ENCODE measurements at regions not wholly inside any gene's neighbourhood (a gene's known extent, or its start where the extent isn't known, plus 50 kb on each side); places are given as distances from the start of the nearest gene placed in this dataset.
"Not testable (repeated sequence)": the region's sequence is repeated elsewhere in the genome, so short reads cannot be mapped to it uniquely, and the experiment has no call there.

DNA sequence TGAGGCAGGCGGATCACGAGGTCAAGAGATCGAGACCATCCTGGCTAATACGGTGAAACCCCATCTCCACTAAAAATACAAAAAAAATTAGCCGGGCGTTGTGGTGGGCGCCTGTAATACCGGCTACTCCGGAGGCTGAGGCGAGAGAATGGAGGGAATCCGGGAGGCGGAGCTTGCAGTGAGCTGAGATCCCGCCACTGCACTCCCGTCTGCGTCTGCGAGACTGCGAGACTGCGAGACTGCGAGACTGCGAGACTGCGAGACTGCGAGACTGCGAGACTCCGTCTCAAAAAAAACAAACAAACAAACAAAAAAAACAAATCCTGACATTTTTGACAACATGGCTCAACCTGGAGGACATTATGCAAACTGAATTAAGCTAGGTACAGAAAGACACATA, 1606.2 kb downstream of the STIM2 start:
- SMC1A ChIA-PET (ENCODE audit: uncharacterized antibody, unreplicated experiment): interaction anchor here (0.6 kb wide), 1 partner anchor 615 kb away, joined by 3 read pairs; no protein-coding TSS in a partner anchor
- H3K79me2 ChIP-seq (ENCODE audit: control insufficient read depth, insufficient read depth, low read length); H3K27me3 ChIP-seq (replicated peaks in 1 of 2; ENCODE audit: control insufficient read depth in 2 of 2, insufficient read depth in 2 of 2, low read length in 1 of 2); FAIRE-seq; H3K9me3 ChIP-seq (replicated peaks; ENCODE audit: control insufficient read depth, insufficient read depth, low read length); DNase-seq (ENCODE audit: low read depth, low spot score); intact Hi-C loops (cut with micrococcal nuclease; ENCODE audit: unreplicated experiment); in situ Hi-C loops (cut with MboI); H3K4me3 ChIP-seq; H3K36me3 ChIP-seq (ENCODE audit: control insufficient read depth in 2 of 2, insufficient read depth in 2 of 2, low read length in 1 of 2); H3K4me2 ChIP-seq (ENCODE audit: control insufficient read depth, insufficient read depth); BruUV-seq (replicated peaks); H3K4me1 ChIP-seq (ENCODE audit: control insufficient read depth, insufficient read depth, low read length); RAD21 ChIA-PET (ENCODE audit: unreplicated experiment); CTCF ChIA-PET; H4K20me1 ChIP-seq (ENCODE audit: control insufficient read depth, insufficient read depth); H3K27ac ChIP-seq (ENCODE audit: control insufficient read depth, insufficient read depth); POLR2A ChIA-PET; H2AFZ ChIP-seq (ENCODE audit: control insufficient read depth, low read depth, low read length); ATAC-seq; H3K9ac ChIP-seq (ENCODE audit: control insufficient read depth, insufficient read depth, low read length): not testable (repeated sequence)
- 78% methylated on average over 22 of the region's 24 CpGs for WGBS (ENCODE audit: insufficient coverage, insufficient replicate concordance, low lambda C conversion rate, missing lambda C conversion rate)

DNA sequence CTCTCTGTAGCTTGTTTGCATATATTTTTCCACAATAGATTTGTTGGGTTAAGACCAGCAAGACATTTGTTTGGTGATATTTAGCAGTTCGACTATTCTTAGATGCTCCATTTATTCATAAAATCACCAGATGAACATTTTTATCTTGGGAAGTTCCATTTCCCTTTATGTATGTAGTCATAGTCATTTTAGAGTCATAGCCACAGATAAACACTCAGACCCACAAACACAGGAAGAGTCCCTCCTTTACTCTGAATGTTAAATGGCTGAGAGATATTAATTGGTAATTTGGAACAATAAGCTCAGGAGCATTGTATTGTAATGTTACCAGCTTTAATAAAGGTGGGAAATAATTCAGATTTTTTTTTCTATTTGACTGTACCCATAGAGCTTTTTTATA, 1608.7 kb downstream of the STIM2 start:
- Histone ChIP-seq H3K9ac (ENCODE audit: control insufficient read depth, insufficient read depth, low read length) (no peak overlapping the region), H3K4me3 (no peak overlapping the region), H3K4me2 (ENCODE audit: control insufficient read depth, insufficient read depth) (no peak overlapping the region), H4K20me1 (ENCODE audit: control insufficient read depth, insufficient read depth) (no peaks in the 10 kb centered on the region), H3K79me2 (ENCODE audit: control insufficient read depth, insufficient read depth, low read length) (no peaks in the 10 kb centered on the region), H3K9me3 (replicated peaks; ENCODE audit: control insufficient read depth, insufficient read depth, low read length) (no peaks in the 10 kb centered on the region), H3K27ac (ENCODE audit: control insufficient read depth, insufficient read depth) (no peak overlapping the region), H3K36me3 (ENCODE audit: control insufficient read depth in 2 of 2, insufficient read depth in 2 of 2, low read length in 1 of 2) (no peaks in the 10 kb centered on the region), H2AFZ (ENCODE audit: control insufficient read depth, low read depth, low read length) (no peak overlapping the region), H3K4me1 (ENCODE audit: control insufficient read depth, insufficient read depth, low read length) (no peaks in the 10 kb centered on the region), H3K27me3 (replicated peaks in 1 of 2; ENCODE audit: control insufficient read depth in 2 of 2, insufficient read depth in 2 of 2, low read length in 1 of 2) (no peaks in the 10 kb centered on the region)
- in situ Hi-C loops (cut with MboI): no loop called here
- CTCF ChIA-PET: interaction anchor here (1.4 to 1.9 kb wide), 3 partner anchors 10 to 244 kb away, joined by 3 to 5 read pairs (median 4); no protein-coding TSS in a partner anchor
- RAD21 ChIA-PET (ENCODE audit: unreplicated experiment): no interaction called here
- intact Hi-C loops (cut with micrococcal nuclease; ENCODE audit: unreplicated experiment): no loop called here
- POLR2A ChIA-PET: interaction anchor here (1.2 kb wide), 1 partner anchor 10 kb away, joined by 6 read pairs; no protein-coding TSS in a partner anchor
- FAIRE-seq (no peak), ATAC-seq (no peak), DNase-seq (ENCODE audit: low read depth, low spot score) (no peak)
- no TSS peak for BruUV-seq (replicated peaks)
- WGBS (ENCODE audit: insufficient coverage, insufficient replicate concordance, low lambda C conversion rate, missing lambda C conversion rate): 35% methylated on average over 1 of the region's 1 CpG
- TF ChIP-seq CHD4 (IDR thresholded peaks at IDR 0.05) (no peak), YY1 (IDR thresholded peaks at IDR 0.05; ENCODE audit: low read depth, low read length) (no peak), RBBP5 (conservative IDR thresholded peaks at IDR 0.05) (no peak), MYC (IDR thresholded peaks at IDR 0.05; ENCODE audit: insufficient read depth, insufficient read length, insufficient replicate concordance, low read length, severe bottlenecking) (no peak), SPI1 (IDR thresholded peaks at IDR 0.05; ENCODE audit: borderline replicate concordance, insufficient read depth, low read depth, low read length) (no peak), SUZ12 (IDR thresholded peaks at IDR 0.05; ENCODE audit: unreplicated experiment) (no peak)
- SMC1A ChIA-PET (ENCODE audit: uncharacterized antibody, unreplicated experiment): interaction anchor here (0.7 to 1.9 kb wide), 6 partner anchors 9 to 34 kb away, joined by 3 to 4 read pairs (median 4); no protein-coding TSS in a partner anchor

All from GM12878 (cell line).